ENCODE measurements at regions not wholly inside any gene's neighbourhood (a gene's known extent, or its start where the extent isn't known, plus 50 kb on each side); places are given as distances from the start of the nearest gene placed in this dataset.

DNA sequence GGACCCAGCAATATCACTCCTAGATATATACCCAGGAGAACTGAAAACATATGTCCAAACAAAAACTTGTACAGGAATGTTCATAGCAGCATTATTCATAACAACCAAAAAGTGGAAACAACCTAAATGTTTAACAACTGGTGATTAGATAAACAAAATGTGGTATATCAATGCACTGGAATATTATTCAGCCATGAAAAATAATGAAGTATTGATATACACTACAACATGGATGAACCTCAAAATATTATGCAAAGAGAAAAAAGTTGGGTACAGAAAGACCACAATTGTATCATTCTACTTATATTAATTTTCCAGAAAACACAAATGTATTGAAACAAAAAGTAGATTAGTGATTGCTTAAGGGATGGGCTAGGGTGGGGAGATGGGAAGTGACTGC lies 498.6 kb downstream of the GRIN2A start (continued):
- TF ChIP-seq ZNF462 (CRISPR knock-in tag; IDR thresholded peaks at IDR 0.05) (no peak), EZH2 (IDR thresholded peaks at IDR 0.05; ENCODE audit: low read depth, unreplicated experiment) (no peak), JUNB (IDR thresholded peaks at IDR 0.05; ENCODE audit: unreplicated experiment) (no peak), EZH2phosphoT487 (IDR thresholded peaks at IDR 0.05; ENCODE audit: unreplicated experiment) (no peak), ZNF331 (CRISPR knock-in tag; IDR thresholded peaks at IDR 0.05; ENCODE audit: low read depth) (no peak), CREB1 (CRISPR knock-in tag; IDR thresholded peaks at IDR 0.05; ENCODE audit: low read depth) (no peak)
- TF ChIP-seq, protein P1, sequence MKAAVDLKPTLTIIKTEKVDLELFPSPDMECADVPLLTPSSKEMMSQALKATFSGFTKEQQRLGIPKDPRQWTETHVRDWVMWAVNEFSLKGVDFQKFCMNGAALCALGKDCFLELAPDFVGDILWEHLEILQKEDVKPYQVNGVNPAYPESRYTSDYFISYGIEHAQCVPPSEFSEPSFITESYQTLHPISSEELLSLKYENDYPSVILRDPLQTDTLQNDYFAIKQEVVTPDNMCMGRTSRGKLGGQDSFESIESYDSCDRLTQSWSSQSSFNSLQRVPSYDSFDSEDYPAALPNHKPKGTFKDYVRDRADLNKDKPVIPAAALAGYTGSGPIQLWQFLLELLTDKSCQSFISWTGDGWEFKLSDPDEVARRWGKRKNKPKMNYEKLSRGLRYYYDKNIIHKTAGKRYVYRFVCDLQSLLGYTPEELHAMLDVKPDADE (IDR thresholded peaks at IDR 0.05), result no peak
- TF ChIP-seq, protein P2, sequence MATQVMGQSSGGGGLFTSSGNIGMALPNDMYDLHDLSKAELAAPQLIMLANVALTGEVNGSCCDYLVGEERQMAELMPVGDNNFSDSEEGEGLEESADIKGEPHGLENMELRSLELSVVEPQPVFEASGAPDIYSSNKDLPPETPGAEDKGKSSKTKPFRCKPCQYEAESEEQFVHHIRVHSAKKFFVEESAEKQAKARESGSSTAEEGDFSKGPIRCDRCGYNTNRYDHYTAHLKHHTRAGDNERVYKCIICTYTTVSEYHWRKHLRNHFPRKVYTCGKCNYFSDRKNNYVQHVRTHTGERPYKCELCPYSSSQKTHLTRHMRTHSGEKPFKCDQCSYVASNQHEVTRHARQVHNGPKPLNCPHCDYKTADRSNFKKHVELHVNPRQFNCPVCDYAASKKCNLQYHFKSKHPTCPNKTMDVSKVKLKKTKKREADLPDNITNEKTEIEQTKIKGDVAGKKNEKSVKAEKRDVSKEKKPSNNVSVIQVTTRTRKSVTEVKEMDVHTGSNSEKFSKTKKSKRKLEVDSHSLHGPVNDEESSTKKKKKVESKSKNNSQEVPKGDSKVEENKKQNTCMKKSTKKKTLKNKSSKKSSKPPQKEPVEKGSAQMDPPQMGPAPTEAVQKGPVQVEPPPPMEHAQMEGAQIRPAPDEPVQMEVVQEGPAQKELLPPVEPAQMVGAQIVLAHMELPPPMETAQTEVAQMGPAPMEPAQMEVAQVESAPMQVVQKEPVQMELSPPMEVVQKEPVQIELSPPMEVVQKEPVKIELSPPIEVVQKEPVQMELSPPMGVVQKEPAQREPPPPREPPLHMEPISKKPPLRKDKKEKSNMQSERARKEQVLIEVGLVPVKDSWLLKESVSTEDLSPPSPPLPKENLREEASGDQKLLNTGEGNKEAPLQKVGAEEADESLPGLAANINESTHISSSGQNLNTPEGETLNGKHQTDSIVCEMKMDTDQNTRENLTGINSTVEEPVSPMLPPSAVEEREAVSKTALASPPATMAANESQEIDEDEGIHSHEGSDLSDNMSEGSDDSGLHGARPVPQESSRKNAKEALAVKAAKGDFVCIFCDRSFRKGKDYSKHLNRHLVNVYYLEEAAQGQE (IDR thresholded peaks at IDR 0.05; ENCODE audit: unreplicated experiment), result no peak
